HG03558 (cell line): ENCODE measurements at regions not wholly inside any gene's neighbourhood (a gene's known extent, or its start where the extent isn't known, plus 50 kb on each side); places are given as distances from the start of the nearest gene placed in this dataset.

ENCODE experiments used
- ATAC-seq: cut with Tn5 transposase; IDR thresholded peaks from one replicate; pipeline ENCODE4 v1.9.1; 2021; ENCODE audit warnings: moderate number of reproducible peaks; ENCODE audit not compliant: unreplicated experiment; ENCODE audit errors: extremely low read depth

DNA sequence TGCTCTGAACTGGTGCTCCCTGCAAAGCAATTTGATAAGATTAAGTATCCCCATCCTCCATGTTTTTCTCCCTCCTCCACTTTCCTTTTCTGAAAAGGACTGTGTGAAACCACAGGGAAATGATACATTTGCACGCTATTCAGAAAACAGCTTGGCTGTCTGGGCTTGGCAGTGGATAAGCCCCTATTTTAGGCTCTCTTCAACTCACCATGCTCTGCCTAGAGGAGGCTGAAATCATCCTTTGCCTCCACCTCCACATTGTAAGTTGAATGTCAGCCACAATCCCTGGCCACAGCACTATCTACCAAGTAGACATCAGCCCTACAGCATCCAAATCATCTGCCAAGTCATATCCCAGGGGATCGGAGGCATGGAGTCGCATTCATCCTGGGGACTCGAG is 642.3 kb downstream of the RPS29 start:
- no peak for ATAC-seq

DNA sequence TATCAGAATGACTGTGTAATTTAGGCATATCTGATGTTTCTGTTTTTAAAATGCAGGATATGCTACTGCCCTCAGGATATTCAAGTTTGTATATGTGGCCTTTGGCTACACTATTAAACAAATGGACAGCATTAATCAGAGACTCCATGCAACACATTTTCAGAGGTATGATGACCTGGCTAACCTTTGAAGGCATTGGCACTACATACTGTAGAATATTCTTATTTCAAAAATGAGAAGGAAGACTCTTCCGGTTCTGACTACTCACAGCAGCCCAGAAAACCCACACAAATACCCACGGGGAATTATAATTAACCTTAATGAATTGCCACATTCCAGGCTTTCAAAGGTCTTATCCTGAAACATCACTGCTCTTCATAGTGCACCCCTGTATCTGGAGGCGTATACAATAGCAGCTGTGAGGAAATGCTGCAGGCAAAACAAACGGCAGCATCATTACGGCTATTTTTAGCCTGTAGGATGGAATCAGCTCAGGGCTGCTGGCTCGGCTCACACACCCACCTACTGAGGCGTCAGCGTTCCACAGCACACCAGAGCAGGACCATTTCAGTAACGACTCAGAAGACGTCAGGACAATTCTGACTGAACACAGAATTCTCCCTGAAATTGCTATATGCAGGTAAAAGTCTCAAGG is 648.5 kb downstream of the RPS29 start:
- no peak for ATAC-seq

DNA sequence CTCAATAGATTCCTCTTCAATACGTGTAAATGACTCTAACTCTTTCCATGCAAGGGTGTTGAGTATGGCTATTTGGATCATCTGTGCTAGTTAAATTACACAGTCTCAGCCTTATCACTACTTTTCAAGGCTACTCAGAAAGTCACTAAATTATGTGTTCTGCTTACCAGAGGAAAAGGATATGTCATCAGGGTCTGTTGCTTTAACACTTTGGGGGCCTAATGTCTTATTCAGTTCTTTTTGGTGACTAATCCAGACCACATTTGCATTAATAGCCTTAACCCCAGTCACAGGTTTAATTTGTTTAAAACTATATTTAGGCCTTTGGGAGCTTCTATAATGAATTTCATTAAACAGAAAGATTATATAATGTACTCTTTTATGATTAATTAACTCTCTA is 649.3 kb downstream of the RPS29 start:
- ATAC-seq: no peak

DNA sequence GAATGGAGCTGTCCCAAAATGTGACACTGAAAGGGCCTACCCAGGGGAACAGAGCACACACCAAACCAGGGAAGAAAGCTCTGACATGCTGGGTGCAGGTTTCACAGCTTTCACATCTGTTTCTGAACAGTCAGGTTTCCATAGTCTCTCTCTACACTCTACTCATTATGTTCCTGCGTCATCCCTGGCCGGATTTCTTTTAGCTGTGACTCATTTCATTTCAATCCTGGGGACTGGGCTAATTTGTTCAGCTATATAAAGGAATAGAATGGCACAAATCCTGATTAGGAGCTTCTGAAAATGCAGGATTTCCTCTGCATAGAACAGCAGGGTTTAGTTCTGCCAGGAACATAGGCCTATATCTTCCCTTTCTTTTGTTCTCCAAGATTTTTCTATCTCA is 649.8 kb downstream of the RPS29 start:
- no peak for ATAC-seq

DNA sequence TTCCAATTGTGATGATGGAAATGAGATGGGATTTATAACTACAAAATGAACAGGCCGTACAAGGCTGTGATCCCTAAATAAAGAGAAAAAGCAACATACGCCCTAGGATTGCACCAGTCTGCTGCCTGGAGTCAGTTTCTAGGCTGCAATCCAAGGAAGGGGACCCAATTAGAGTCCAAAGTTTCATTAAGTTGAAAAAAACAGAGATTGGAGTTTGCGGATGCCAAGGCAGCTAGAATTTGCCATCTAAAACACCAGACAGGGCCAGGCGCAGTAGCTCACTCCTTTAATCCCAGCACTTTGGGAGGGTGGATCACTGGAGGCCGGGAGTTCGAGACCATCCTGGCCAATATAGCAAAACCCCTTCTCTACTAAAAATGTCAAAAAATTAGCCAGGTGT is 661.0 kb downstream of the RPS29 start:
- no peak for ATAC-seq

DNA sequence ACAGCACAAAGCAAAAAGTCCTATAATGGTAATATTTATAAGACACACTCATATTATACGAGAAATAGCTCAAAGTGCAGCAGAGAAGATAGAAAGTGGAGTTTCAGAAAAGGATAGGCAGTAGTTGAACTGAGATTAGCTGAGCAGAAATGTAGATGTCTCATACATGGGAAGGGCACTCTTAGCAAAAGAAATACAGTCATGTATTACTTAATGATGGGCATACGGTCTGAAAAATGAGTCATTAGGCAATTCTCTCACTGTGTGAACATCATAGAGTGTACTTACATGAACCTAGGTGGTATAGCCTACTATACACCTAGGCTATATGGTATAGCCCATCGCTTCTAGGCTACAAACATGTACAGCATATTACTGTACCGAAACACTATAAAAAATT is 671.3 kb downstream of the RPS29 start:
- no peak for ATAC-seq

DNA sequence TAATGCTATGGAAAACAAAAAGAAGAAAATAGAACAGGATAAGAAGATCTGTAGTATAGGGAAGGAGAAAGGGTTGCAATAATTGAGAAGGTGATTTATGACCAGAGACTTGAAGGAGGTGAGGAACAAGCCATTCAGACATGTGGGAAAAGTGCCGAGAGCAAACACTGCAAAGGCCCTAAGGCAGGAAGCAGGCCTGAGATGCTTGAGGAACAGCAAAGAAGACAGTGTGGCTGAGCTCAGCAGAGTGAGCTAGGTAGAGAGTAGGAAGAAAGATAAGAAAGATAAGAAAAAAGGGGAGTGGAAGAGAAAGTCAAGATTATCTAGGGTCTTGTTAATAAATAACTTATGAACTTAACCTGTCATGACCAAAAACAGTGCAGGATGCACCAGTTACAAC is 671.8 kb downstream of the RPS29 start:
- ATAC-seq: no peak

DNA sequence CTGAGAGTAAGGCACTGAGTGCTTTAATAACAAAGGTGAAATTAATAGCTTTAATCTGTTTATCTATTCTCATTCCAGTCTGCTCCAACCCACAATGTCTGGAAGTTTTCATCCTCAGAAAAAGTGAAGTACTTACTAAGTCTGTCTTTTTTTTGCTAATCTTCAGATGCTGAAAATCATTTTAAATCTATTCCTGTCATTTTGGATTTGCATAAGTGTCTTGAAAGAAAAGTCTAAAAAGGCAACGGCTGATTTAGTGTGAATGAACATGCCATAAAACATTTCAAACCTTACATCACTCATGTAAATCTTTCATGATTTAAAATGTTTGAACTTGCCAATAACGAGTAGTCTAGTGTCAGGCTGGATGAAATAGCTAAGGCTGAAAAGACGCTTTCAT is 685.6 kb downstream of the RPS29 start:
- ATAC-seq: no peak

DNA sequence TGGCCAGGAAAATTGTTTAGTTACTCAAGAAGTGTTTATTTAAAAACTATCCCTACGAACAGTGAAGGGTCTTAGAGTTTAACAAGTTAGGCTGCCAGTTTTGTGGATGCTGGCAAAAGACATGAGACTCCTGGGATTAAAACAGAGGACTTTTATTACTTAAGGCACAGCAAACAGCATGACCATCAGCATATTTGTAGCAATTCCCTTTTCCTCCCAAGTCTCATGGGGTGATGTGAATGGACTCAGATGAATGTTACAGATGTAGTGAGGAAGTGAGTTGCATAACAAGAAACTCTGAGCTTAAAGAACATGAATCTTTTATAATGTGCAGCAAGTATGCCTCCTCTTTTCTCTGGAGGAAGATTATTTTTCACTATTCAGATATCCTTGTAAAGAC is 695.8 kb downstream of the RPS29 start:
- no peak for ATAC-seq

DNA sequence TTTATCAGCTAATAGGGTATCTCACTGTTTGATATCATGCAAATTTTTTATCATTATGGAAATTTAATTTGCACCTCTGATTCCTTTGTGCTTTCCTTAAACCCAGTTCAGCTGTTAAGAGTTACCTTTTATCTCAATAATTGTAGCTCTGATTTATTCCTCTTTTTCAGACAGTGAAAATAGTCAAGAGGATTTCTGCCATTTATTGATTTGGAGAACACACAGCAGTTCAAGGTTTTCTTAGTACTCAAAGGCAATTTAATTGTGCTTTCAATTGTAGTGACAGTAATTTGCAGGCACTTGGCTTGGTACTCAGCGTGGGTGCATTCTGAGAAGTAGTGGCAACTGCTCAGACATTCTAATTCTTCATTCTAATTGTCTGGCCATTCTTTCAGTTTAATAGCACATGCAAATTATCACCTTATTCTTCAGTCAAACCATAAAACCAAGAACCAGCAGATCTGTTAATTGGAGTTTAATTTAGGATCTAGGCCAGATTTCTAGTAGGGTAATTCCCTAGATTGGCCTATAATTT is 709.3 kb downstream of the RPS29 start:
- no peak for ATAC-seq

DNA sequence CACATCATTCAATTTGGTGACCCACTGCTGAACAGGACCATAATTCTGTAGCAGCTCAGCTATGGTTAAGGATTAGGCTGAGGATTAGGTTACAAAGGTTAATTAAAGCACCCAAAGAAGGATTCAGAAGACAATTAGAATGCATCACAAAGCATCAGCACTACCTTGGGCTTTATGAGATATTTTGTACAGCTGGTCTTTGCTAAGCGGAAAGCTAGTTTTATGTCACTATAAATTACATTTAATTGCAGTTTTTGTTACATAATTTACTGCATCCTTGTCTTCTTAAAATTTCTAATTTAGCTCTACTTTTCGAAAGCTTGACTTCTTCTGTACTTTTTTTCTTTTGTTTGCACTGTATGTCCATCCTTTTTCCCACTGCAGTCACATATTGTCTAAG is 711.5 kb downstream of the RPS29 start:
- ATAC-seq: no peak

DNA sequence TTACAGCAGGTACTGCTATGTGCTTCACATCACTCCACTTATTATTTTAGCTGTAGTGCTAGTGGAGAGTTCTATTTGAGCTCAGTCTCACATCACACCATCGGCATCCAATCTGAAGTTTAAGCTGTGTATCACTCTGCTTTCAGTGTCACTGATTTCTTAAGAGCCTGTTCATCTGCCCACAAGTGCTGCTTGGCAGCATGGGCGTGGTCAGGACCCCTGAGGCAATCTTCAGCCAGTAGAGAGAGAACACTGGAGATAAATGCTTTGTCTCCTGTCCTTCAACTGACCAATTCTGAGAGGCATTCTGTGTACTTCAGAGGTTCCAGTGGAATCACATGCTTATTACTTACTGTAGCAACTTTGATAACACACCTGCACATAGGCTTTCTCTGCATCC is 728.8 kb downstream of the RPS29 start:
- ATAC-seq: no peak

DNA sequence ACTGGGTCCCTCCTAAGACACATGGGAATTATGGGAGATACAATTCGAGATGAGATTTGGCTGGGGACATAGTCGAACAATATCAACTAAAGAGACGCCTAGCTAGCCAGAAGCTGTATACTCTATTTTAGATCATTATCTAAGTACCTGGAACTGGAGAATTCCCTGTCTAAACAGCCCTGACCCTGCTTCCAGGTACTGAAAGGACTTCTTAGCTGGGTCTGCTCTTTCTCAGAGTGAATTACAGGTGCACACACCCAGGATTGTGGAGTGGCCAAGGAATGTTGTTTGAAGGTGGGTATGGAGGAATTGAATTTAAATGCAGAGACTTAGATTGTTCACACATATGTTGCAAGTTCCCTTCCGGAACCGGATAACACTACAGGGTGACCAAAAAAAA is 733.0 kb downstream of the RPS29 start:
- no peak for ATAC-seq

DNA sequence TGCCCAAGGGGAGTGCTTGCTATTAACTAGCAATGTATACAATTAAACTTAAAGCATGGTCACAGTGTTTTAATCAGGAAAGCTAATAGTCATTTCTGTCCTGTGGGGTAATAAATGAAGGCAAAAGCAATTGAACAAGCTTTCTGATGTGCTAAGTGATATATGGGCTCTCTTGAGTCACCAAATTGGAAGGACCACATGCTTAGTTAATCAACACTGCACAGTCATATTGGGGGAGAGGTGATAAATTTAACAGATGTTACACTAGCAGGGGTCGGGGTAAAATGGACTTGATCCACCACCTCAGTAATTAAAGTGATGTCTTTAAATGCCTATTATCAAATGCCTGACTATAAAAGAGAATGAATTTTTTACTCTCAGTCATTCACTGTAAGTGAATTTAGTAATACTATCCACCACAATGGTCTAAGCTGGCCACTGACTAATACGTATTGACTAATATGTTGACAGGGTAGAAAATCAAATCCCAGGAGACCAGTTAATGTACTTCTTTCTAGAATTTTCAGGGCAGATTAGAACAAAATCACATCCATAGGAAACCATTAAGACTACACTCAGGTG is 736.3 kb downstream of the RPS29 start:
- no peak for ATAC-seq

DNA sequence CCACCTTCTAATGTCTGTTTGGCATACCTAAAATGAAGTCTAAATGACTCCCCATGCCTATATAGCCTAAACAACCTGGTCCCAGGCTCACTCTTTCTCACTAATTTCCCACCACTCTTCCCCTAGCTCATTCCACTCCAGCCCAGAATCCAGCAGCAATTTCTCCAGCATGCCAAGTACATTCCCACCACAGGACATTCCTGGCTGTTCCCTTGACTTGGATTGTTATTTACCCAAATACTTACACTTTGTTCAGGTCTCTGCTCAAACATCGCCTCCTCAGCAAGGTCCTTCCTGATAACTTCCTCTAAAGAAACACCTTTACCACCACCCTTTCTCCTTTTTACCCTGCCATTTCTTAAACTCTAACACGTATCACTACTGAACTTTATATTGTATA is 743.4 kb downstream of the RPS29 start:
- no peak for ATAC-seq

DNA sequence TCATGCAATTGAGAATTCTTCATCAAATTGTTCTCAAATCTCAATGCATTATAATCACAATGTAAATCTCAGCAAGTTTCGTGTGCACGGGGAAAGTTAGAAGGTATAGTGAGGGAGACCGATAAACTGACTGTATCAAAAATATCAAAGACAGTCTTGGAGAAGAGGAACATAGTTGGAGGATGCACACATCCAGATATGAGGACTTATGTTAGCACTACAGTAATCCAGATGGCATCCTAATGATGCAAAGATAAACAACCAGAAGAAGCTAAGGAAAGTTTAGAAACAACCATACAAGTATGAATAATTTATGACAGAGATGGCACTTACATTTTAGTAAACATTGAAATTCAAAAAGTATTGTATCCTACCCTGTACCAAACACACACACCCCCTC is 760.1 kb downstream of the RPS29 start:
- no peak for ATAC-seq

DNA sequence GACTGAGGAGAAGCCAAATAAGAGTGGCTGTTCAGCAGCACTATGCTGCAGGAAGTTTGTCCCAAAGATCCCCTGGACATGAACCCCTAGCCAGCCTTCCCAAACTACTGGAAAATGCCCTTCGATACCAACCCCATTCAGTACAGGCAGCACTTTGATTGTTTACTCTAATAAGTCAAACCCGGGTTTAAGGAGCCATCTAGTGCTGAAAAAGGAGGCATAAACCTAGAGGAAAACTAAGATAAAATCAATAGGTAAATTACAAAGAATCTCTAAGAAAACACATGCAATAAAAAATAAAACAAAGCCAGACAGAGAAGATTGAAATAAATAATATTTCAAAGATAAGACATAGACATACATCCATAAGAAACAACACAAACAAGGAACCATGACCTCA is 771.6 kb downstream of the RPS29 start:
- no peak for ATAC-seq

DNA sequence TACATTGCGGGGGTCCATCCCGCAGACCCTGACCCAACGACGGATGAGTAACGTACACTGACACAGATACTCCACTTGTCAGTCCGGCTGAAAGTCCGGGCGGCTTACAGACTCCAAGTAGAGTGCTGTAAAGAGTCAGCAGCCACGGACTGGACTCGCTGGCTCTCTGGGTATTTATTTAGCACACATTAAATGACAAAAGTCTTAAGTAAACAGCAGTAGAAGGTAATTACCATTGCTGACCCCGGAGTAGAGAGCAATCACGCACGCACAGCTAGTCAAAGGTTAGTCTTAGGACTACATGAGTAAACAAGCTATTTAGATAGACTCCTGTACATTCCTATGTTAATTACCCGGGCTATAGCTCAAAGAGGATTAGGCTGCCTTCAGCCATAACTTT is 780.9 kb downstream of the RPS29 start:
- ATAC-seq: no peak

DNA sequence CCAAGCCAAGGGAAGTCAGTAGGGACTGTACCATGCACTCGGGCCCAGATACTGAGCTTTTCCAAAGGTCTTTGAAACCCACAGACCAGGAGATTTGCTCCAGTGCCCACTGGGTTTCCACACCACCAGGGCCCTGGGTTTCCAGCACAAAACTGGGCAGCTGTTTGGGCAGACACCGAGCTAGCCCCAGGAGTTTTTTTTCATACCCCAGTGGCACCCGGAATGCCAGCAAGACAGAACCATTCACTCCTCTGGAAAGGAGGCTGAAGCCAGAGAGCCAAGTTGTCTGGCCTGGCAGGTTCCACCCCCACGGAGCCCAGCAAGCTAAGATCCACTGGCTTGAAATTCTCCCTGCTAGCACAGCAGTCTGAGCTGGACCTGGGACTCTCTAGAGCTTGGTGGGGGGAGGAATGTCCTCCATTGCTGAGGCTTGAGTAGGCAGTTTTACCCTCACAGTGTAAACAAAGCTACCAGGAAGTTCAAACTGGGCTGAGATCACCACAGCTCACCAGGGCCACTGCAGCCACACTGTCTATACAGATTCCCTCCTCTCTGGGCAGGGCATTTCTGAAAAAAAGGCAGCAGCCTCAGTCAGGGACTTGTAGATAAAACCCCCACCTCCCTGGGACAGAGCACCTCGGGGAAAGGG is 793.7 kb downstream of the RPS29 start:
- ATAC-seq: no peak

DNA sequence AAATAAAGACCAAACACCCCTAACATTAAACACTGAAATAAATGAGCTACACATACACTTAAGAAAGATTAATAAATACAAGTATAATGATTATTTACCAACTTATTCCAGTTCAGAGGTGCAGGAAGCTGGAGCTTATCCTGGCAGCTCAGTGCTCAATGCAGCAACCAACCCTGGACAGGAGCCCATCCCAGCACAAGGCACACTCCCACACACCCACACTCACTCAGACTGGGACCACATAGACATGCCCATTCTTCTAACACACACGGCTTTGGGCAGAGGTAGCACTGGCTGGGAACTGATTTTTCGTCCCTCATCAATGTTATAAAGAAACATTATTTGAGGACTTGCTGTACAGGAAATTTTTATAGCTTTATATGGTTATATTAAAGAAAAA is 797.4 kb downstream of the RPS29 start:
- no peak for ATAC-seq

DNA sequence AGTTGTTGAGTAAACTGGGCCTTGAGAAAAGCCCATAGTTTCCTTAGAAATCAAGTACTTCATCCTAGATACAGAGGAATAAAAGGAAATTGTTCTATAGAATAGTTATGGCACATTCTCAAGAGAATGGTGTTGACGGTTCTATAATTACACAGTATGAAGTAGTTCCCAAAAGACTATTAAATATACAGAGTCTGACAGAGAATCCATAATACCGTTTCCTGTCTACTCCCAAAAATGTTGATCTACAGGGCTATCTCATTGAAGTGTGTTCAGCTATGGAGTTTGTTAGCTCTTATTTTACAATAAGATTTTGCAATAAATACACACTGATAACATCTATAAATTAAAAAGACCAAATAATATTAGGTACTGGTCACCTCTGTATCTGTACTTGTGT is 799.7 kb downstream of the RPS29 start:
- no peak for ATAC-seq

DNA sequence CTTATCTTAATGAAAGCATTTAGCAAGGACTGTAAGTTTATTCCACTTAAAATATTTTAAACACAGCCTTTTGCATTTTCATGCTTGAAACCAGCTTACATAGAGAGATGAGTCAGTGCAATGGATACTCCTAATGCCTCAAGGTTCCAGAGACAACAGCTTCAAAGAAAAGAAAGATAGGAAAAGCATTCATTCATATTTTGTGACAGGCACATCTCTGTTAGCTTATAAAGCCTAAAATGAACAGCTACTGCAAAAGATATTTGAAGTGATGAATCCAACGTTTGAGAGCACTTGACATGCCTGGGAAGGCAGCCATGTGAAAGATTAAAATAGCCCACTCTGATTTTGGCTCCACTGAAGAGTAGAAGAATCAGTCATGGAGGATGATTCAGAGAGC is 814.5 kb downstream of the RPS29 start:
- no peak for ATAC-seq
